ENCODE measurements at regions not wholly inside any gene's neighbourhood (a gene's known extent, or its start where the extent isn't known, plus 50 kb on each side); places are given as distances from the start of the nearest gene placed in this dataset.

DNA sequence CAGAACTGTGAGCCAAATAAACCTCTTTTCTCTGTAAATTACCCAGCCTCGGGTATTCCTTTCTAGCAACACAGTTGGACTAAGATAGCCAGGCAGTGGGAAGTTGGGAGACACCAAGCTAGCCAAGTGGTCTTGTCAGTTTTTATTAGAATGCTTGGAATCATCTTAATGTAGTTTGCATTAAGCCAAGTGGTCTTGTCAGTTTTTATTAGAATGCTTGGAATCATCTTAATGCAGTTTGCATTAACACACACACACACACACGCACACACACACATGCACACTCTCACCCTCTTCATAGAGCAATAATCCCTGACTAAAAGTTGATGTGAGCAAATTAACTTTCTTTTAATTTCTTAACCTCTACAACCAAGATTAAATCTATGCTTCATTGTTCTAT lies 151.5 kb downstream of the VAPA start:
- TF ChIP-seq, protein P1, sequence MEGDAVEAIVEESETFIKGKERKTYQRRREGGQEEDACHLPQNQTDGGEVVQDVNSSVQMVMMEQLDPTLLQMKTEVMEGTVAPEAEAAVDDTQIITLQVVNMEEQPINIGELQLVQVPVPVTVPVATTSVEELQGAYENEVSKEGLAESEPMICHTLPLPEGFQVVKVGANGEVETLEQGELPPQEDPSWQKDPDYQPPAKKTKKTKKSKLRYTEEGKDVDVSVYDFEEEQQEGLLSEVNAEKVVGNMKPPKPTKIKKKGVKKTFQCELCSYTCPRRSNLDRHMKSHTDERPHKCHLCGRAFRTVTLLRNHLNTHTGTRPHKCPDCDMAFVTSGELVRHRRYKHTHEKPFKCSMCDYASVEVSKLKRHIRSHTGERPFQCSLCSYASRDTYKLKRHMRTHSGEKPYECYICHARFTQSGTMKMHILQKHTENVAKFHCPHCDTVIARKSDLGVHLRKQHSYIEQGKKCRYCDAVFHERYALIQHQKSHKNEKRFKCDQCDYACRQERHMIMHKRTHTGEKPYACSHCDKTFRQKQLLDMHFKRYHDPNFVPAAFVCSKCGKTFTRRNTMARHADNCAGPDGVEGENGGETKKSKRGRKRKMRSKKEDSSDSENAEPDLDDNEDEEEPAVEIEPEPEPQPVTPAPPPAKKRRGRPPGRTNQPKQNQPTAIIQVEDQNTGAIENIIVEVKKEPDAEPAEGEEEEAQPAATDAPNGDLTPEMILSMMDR (IDR thresholded peaks at IDR 0.05) = no peak
- no peak for TF ChIP-seq POLR2AphosphoS5 (IDR thresholded peaks at IDR 0.05; ENCODE audit: insufficient read depth in 1 of 2, low read depth in 1 of 2)
